GM15510 (cell line): ENCODE measurements at regions not wholly inside any gene's neighbourhood (a gene's known extent, or its start where the extent isn't known, plus 50 kb on each side); places are given as distances from the start of the nearest gene placed in this dataset.

Source experiments
- POLR2A ChIP-seq: IDR thresholded peaks from 3 replicates; pipeline ENCODE4 v1.6.1; 2011; ENCODE audit warnings: borderline replicate concordance; ENCODE audit not compliant: insufficient read length; ENCODE audit errors: extremely low read depth

DNA sequence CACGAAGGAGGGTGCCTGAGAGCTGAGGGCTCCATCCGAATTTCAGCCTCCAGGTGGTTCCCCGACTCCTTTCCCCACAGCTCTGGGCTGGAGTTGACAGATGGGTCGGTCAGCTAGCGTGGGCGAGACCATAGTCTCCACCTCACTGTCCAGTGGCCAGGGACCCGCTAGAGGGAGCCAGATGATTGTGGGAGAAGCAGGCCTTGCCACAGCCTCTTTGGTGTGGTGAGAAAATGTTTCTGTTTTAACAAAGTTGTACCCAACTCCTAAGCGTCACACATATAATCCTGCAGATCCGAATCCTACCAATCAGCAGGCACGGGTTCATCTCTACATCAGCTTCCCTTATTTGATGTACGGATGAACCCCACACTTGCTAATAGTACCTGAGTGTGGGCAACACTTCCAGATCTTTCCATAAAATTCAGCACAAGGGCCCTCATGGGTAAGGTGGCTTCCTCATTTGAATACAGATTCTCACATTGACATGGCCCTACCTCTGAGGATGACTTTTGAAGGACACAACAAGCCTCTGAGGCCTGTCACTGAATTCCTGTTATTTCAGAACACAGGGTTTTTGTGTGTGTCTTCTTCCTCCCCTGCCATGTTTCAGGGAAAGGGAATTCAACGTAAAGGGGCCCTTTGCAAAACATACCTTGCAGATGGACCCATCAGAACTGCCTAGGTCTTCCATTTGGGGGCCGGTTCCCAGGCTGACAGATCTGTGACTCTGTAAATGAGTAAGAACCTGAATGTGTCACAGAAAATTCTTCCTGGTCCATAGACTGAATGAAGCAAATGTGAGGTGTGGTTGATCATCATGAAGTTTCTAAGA lies 103.2 kb upstream of the DUSP22 start:
- no peak for TF ChIP-seq POLR2A

DNA sequence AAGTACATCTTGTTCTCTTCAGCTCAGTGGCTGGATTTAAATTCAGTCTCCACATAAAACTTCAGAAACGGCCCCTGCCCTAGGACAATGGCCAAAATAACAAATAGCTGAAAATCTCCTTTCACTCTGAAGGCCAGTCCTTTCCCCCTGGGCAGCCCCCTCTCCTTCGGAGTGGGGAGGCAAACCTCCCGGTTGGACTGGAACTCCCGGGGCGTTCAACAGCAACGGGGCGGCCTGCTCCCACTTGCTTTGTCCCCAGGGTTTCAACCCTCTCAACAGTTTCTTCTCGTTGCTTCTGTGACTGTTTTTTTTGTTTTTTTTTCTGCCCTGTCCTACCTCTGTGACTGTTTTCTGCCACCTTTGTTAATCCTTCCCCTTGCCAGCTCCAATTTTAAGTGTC lies 102.6 kb upstream of the DUSP22 start:
- TF ChIP-seq POLR2A: no peak

DNA sequence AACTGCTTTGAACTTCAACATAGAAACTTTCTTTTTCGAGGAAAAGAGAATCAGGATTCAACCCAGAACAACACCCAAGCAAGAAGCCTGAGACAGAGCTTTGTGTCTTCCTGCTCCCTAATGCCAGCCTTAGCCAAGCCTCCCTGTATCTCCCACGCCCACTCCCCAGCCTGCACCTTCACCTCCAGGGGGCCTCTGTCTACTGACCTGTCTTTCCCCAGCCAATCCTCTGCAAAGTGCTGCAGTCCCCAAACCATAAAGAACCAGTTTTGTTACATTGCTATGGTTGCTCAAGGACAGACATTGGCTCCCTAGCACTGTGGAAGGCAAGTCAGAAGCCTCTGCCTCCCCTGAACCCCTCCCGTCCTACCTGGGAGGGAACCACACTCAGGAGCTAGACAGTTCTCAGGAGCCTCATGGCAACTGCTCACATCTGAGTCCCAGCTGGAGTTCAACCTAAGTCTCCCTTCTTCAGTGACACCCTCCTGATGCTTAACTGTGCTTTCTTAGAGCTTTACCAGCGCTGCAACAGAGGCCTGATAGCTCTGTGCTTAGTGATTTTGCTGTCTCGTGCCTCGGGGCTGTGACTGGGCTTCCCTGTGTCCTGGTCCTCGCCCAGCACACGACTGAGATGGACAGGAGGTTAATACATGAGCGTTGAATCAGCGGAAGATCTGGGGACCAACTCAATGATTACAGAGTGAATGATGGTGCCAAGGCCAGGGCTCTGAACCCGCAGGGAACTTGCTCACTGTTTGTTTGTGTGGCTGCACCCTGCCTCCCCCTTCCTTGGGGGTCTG lies 101.5 kb upstream of the DUSP22 start:
- no peak for TF ChIP-seq POLR2A

DNA sequence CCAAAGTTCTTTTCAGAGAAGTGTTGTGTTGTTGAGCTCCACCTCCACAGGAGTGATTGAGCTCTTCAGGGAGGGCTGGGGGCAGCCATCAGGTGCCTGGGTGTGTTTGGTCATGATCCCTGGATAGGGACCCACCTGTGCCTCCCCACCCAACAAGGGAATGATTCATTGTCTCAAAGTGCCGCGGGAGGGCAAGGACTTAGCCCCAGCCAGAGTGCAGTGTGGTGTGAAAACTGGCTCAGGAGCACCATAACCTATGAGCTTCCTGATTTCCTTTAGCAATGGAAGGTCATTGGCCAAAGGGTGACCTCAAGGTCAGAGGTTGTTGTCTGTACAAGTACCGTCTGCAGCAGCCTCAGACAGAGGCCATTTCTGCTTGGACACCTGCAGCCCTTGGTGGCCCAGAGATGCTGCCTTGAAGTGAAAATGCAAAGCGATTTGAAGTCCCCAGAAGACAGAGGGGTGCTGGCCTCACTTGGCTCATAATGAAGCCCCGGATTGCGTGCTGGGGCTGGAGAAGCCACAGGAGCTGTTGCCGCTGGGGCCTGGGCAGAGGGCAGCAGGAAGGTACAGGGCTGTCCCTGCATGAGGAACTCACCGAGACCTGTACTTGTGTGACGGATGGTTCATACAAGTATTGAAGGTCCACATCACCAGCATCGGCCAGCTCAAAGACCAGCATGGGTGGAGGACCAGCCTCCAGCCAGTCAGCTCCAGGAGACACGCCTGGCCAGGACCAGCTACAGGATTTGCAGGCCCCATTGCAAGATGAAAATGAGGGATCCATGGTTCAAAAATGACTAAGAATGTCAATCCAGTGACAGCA lies 100.6 kb upstream of the DUSP22 start:
- no peak for TF ChIP-seq POLR2A

DNA sequence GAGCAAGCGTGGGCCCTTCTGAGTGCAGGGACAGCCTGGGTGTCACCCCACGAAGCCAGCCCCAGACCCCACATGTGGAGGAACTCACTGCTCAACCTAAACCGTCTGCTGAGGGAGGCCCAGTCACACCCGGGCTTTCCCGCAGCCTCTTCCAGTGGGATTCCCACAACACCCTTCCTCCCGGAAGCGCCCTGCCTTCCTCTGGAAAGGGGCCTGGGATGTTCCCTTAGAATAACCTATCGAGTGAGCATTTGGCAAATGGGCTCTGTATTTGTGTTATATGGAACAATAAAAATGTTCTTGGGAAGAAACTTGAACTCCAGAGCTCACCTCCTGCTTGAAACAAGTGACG lies 100.0 kb upstream of the DUSP22 start:
- no peak for TF ChIP-seq POLR2A

DNA sequence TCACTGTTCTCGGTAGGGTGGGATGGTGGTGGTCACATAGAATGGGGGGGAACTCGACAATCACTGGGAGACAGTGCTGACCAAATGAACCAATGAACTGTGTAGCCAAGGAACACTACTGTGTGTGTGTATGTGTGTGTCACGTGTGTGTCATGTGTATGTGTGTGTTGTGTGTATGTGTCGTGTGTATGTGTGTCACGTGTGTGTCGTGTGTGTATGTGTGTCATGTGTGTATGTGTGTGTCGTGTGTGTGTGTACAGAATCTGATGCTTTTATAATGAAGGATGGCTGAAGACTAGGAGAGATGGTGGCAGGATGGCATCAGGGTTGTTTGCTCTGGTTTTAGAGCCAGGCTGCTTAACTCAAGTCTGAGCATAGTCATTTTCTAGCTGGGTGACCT lies 99.1 kb upstream of the DUSP22 start:
- no peak for TF ChIP-seq POLR2A

DNA sequence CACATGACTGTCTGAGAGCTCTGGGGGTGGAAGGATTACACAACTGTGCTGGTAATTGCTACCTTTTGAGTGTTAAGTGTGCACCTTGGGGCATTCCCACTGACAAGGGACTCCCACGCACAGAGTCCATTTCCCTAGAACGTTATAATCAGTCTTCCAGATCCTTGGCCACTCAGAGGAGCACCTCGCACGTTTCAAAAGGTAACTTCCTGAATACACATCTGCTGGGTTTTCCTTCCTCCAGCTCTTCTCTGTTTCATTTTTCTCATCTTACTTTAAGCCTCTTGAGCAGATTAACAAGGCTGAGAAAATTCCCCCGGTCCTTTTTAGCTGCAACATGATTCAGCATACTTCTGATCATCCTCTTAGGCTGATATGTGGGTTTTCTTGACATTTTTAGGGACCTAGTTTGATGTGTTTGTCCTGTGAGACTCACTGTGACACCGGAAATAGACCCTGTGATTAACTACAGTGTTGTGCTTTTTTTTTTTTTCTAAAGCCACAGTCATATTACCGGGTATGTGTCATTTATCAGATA lies 98.4 kb upstream of the DUSP22 start:
- no peak for TF ChIP-seq POLR2A

DNA sequence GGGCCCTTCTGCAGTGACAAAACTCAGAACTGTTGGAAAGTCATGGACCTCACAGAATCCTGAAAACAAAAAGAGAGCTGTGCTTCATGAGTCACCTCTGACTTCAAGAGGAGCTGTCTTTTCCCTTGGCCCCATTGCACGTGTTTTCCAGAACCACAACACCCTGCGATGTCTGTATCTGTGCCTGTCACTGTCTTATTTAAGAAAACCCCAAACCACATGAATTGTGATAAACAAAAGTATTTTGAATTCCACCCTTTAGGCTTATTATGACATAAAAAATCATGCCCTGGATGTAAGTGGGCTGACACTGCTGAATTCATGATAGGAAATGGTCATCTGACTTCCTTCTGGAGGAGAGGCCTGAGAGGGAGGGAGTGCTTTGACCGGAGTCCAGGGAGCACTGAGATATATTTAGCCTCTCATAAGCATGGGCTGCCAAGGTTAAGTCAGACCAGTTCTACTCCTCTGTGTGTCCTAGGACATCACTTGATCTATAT lies 96.4 kb upstream of the DUSP22 start:
- TF ChIP-seq POLR2A: no peak

DNA sequence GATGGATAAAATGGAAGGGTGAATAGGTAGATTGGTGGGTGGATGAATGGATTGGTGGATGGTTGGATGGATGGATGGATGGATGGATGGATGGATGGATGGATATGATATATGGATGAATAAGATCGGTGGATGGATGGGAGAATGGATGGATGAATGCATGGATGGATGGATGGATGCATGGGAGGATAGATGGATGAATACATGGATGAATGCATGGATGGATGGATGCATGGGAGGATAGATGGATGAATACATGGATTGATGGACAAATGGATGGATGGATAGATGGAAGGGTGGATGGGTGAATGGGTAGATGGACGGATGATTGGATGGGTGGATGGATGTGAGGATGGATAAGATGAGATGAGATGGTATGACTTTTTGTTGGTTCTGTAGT lies 95.7 kb upstream of the DUSP22 start:
- TF ChIP-seq POLR2A: no peak

DNA sequence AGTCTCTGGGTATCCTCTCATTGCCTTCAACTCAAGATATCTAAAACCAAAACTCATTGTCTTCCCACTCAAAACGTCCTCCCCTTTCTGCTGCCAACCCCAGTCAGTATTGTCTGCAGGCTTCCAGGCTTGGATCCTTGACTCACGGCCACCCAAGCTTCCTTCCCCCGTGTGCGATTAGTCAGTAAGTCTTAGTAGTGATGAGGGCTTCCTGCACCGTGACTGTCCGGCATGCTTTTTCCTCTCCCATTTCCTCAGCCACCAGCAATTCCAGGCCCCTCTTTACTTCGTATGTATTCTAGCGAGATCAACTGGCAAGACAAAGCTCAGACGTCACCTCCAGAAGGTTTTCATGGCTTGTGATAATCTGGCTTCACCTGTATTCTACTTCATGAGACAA lies 88.6 kb upstream of the DUSP22 start:
- no peak for TF ChIP-seq POLR2A

DNA sequence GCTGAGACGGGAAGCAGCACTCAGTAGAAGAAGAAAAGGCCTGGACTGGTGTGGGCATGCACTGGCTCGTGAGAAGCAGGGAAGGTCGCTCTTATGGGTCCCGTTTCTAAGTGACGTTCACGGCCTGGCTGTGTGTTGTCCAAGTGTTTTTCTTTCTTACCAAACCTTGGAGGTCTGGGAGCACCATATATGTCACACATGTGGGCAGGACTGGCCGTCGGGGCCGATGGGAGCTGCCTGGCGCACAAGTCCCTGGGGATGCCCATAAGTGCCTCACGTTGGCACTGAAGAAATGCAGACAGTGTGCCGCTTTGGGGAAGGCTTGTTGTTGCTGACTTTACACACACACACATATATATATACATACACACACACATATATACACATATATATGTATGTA lies 86.0 kb upstream of the DUSP22 start:
- no peak for TF ChIP-seq POLR2A

DNA sequence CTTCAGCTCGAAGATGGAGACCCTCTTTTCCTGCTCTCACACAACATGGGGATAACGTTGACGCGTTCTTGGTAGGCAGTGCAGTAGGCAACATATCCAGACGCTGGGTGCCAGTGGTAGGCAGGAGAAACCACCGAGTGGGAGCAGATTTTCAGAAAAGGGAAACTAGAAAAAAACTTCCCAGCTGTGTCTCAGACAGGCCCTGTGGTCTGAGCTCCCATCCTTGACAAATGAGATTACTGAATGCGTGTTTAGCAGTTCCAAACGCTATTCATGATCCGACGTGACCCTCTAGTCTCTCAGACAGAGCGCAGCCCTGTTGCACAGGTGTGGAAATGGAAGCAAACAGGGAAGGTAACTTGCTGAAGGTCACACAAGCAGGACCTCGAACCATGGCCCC lies 83.9 kb upstream of the DUSP22 start:
- TF ChIP-seq POLR2A: no peak

DNA sequence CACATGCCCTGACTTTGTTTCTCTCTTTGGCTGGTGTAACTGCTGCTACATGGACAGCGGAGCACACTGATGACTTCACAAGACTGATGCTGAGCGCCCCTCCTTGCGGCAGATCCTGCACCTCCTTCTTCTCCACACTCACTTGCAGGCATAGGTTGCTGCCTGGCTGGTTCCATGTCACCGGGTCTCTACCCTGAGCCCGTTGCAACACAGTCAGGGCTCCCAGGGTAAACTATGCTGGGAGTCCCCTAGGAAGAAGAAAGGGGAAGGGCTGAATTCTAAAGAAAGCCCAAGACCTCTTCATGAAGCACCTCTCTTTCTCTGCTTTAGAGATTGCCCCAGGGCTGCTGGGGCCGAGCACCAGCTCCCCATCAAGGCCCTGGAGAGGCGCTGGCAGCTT lies 83.3 kb upstream of the DUSP22 start:
- TF ChIP-seq POLR2A: no peak

DNA sequence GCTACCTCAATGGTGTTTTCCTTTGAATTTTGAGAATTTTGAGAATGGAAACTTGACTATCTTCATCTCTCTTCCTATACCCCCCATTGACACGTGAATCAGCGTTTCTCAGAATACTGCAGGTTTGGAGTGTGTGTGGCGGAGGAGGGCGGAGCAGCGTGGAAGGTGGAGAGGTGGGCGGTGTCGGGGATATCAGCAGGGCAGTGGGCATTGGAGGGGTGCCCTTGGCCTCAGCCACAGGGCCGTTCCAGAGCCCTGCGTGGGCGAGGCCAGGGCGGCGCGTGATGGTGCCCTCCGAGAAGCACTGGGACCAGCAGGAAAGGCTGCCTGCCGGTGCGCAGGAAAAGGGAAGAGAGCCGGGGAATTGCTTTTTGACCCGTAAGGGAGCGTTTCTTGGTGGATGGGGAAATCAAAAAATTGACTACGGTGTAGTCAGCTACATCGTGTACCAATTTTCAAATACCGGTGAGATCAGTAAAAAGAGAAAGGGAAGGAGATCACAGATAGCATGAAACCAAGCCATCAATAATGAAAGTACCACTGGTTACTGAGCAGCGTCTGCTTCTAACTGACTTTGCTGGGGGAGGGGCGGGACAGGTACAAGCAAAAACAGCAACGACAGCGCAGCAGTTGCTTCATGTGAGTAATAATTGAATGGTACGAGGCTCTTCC lies 82.7 kb upstream of the DUSP22 start:
- TF ChIP-seq POLR2A: no peak
